Type B pancreatic cell (in vitro differentiated cells): ENCODE measurements at regions not wholly inside any gene's neighbourhood (a gene's known extent, or its start where the extent isn't known, plus 50 kb on each side); places are given as distances from the start of the nearest gene placed in this dataset.

Experiments
- DNase-seq: peaks from one replicate; pipeline ENCODE4 v3.0.0; 2021; ENCODE audit warnings: mixed read lengths; ENCODE audit not compliant: unreplicated experiment; ENCODE audit errors: extremely low spot score
- H3K27ac Mint-ChIP-seq: 2 replicates; pipeline ENCODE4 v1.8.0; 2021; ENCODE audit warnings: mild to moderate bottlenecking, mixed read lengths
- H3K27me3 Mint-ChIP-seq: 2 replicates; pipeline ENCODE4 v1.8.0; 2021; ENCODE audit warnings: mixed read lengths
- H3K36me3 Mint-ChIP-seq: 2 replicates; pipeline ENCODE4 v1.8.0; 2021; ENCODE audit warnings: mixed read lengths
- H3K4me1 Mint-ChIP-seq: one replicate; pipeline ENCODE4 v1.8.0; 2021; ENCODE audit warnings: mixed read lengths; ENCODE audit not compliant: unreplicated experiment
- H3K4me3 Mint-ChIP-seq: 2 replicates; pipeline ENCODE4 v1.8.0; 2021; ENCODE audit warnings: mild to moderate bottlenecking, mixed read lengths
- H3K9me3 Mint-ChIP-seq: 2 replicates; pipeline ENCODE4 v1.8.0; 2021; ENCODE audit warnings: mixed read lengths
- TF ChIP-seq, protein P1 (sequence below): fragments of 200-600 bp; sonication (generic); conservative IDR thresholded peaks from 2 replicates; pipeline ENCODE4 v1.5.0; 2021; ENCODE audit warnings: antibody characterized with exemption, mild to moderate bottlenecking

DNA sequence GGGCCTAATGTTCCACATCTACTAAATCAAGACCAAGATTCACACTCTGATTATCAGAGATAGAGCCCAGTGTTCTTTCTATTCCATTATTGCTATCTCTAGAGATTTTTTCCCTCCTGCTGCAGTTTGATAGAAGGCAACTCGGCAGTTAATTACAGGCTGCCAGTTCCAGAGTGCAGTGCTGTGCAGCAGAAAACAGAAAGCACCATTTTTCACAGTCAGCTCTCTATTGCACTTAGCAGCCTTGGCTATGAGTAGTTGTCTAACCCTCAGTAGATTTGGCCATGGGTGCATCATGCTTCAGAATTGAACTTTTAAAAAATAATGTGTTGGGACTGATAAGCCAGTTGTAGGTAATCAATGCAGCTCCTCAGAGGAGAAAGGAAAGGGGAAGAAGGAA, 295.3 kb downstream of the MID1IP1 start:
- TF ChIP-seq, protein P1, sequence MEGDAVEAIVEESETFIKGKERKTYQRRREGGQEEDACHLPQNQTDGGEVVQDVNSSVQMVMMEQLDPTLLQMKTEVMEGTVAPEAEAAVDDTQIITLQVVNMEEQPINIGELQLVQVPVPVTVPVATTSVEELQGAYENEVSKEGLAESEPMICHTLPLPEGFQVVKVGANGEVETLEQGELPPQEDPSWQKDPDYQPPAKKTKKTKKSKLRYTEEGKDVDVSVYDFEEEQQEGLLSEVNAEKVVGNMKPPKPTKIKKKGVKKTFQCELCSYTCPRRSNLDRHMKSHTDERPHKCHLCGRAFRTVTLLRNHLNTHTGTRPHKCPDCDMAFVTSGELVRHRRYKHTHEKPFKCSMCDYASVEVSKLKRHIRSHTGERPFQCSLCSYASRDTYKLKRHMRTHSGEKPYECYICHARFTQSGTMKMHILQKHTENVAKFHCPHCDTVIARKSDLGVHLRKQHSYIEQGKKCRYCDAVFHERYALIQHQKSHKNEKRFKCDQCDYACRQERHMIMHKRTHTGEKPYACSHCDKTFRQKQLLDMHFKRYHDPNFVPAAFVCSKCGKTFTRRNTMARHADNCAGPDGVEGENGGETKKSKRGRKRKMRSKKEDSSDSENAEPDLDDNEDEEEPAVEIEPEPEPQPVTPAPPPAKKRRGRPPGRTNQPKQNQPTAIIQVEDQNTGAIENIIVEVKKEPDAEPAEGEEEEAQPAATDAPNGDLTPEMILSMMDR, result no peak
- H3K4me3 Mint-ChIP-seq, result no peak overlapping the region
- DNase-seq, result no peak
- no peak overlapping the region for H3K27ac Mint-ChIP-seq
- H3K27me3 Mint-ChIP-seq, result no peaks in the 10 kb centered on the region
- H3K36me3 Mint-ChIP-seq, result no peaks in the 10 kb centered on the region
- H3K9me3 Mint-ChIP-seq, result no peaks in the 10 kb centered on the region
- H3K4me1 Mint-ChIP-seq, result no peaks in the 10 kb centered on the region

DNA sequence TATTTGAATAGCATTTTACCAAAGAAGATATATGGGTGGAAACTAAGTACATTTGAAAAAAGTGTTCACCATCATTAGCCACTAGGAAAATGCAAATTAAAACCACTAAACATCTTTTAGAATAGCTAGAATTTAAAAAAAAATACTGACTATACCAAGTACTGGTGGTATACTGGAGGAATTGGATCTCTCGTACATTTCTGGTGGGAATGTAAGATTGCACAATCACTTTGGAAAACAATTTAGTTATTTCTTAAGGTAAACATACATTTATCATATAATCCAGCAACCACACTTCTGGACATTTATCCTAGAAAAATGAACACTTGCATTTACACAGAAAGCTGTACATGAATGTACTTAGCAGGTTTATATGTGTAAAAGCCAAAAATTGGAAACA, 303.5 kb downstream of the MID1IP1 start:
- no peaks in the 10 kb centered on the region for H3K9me3 Mint-ChIP-seq
- H3K4me1 Mint-ChIP-seq, result no peaks in the 10 kb centered on the region
- no peak overlapping the region for H3K27ac Mint-ChIP-seq
- TF ChIP-seq, protein P1, result no peak
- no peaks in the 10 kb centered on the region for H3K36me3 Mint-ChIP-seq
- no peak for DNase-seq
- no peak overlapping the region for H3K4me3 Mint-ChIP-seq
- no peaks in the 10 kb centered on the region for H3K27me3 Mint-ChIP-seq

DNA sequence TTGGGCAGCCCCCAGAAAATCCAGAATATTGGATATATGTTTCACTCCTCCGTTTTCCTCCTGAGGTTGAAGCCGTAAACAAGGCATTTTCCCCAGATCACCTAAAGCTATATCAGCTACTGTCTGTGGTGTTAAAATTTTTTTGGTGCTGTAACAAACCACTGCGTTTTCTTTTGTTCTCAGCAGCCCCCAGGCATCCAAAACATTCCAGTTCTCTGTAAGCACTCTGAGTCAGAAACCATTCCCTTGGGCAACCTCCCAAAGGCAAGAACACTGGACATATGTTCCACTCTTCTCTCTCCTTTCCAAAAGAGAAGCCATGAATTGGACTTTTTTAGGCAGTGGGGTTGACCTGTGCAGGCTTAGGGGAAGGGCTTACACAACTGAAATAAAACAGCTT, 310.9 kb downstream of the MID1IP1 start:
- no peak for DNase-seq
- Mint-ChIP-seq H3K27ac (no peak overlapping the region), H3K4me3 (no peak overlapping the region), H3K27me3 (no peaks in the 10 kb centered on the region), H3K4me1 (no peaks in the 10 kb centered on the region), H3K36me3 (no peaks in the 10 kb centered on the region), H3K9me3 (peaks cover 3% of the 10 kb centered on the region)
- TF ChIP-seq, protein P1, result no peak

DNA sequence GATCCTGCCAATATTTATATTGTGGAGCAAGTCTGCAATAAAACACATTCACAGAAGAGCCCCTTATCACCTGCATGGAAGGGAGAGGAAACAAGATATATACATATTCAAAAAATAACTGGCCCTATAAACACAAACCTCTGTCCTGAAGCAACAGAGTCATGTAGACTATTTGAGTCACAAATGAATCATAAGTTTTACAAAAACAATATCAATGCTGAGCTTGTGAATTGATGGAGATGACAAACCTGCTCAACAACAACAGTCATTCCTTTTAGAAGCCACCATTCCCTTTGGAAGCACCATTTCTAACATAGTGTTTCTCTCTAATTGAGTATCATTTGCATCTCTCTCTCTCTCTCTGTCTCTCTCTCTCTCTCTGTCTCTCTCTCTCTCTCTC, 313.9 kb downstream of the MID1IP1 start:
- no peaks in the 10 kb centered on the region for H3K27me3 Mint-ChIP-seq
- no peak for DNase-seq
- H3K4me1 Mint-ChIP-seq, result no peaks in the 10 kb centered on the region
- no peak overlapping the region for H3K4me3 Mint-ChIP-seq
- TF ChIP-seq, protein P1, result no peak
- no peaks in the 10 kb centered on the region for H3K36me3 Mint-ChIP-seq
- peaks cover 7% of the 10 kb centered on the region for H3K9me3 Mint-ChIP-seq
- H3K27ac Mint-ChIP-seq, result no peak overlapping the region

DNA sequence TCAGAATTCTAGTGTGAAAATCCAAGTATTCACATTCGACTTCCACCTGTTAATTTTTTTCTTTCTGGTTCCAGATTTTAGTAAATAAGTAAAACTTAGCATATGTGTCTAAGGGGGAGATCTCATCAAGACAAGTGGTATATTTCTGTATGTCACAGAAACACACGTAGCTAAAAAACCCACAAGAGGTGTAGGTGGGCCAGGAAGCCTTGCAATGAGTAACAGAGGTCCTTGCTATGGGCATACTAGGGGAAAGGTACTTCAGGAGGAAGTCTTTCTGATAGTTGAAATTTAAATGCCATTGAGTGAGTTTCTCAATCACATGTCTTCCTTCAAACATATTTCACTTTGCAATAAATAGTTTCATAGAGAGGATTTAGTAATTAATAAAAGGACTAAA, 315.8 kb downstream of the MID1IP1 start:
- no peaks in the 10 kb centered on the region for H3K36me3 Mint-ChIP-seq
- peaks cover 4% of the 10 kb centered on the region for H3K9me3 Mint-ChIP-seq
- DNase-seq, result no peak
- TF ChIP-seq, protein P1, result no peak
- H3K4me3 Mint-ChIP-seq, result no peak overlapping the region
- no peaks in the 10 kb centered on the region for H3K4me1 Mint-ChIP-seq
- H3K27ac Mint-ChIP-seq, result no peak overlapping the region
- no peaks in the 10 kb centered on the region for H3K27me3 Mint-ChIP-seq

DNA sequence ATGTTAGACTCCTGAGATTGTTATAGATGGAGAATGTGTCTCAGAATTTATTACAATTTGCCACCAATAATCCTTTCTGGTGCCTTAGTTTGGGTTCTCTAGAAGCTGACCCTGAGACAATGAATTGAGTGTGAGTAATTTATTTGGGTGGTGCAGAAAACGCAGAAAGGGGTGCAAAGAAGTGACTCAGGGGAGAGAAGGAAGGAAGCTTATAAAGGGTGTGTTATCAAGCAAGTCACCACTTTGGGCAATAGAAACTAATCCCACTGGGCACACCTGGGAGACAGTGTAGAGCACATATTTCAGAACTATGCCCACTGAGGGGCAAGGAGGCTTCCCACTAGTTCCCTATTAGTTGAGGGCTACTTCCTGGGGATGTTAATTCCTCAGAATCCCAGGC, 320.6 kb downstream of the MID1IP1 start:
- no peak overlapping the region for H3K27ac Mint-ChIP-seq
- H3K36me3 Mint-ChIP-seq, result no peaks in the 10 kb centered on the region
- H3K27me3 Mint-ChIP-seq, result no peaks in the 10 kb centered on the region
- TF ChIP-seq, protein P1, result no peak
- no peak for DNase-seq
- no peak overlapping the region for H3K4me3 Mint-ChIP-seq
- H3K4me1 Mint-ChIP-seq, result no peaks in the 10 kb centered on the region
- H3K9me3 Mint-ChIP-seq, result peaks cover 4% of the 10 kb centered on the region
